HEK293T (cell line): ENCODE measurements at regions not wholly inside any gene's neighbourhood (a gene's known extent, or its start where the extent isn't known, plus 50 kb on each side); places are given as distances from the start of the nearest gene placed in this dataset.

ENCODE experiments used
- CTCF ChIA-PET: fragments of 350-600 bp; formaldehyde crosslinking; extraction: SDS; loops from one replicate; lab custom pipeline; 2021; ENCODE audit warnings: antibody characterized with exemption, inconsistent platforms; lab: Yijun Ruan, JAX
- POLR2A ChIA-PET: fragments of 350-600 bp; formaldehyde crosslinking; extraction: SDS; loops from one replicate; lab custom pipeline; 2020; ENCODE audit warnings: antibody characterized with exemption, inconsistent platforms; lab: Yijun Ruan, JAX
- DNase-seq: peaks from one replicate; pipeline ENCODE4 v3.0.0; 2012; ENCODE audit warnings: mixed read lengths; ENCODE audit errors: extremely low spot score
- ARNT ChIP-seq: fragments of 450-650 bp; IDR thresholded peaks from 2 replicates; pipeline ENCODE4 v1.6.1; 2017; ENCODE audit warnings: mild to moderate bottlenecking
- BHLHE40 ChIP-seq: fragments of 450-650 bp; IDR thresholded peaks from 2 replicates; pipeline ENCODE4 v1.6.1; 2016; ENCODE audit warnings: mild to moderate bottlenecking, moderate library complexity, borderline replicate concordance
- CTBP1 ChIP-seq: fragments of 450-650 bp; IDR thresholded peaks from 2 replicates; pipeline ENCODE4 v1.6.1; 2016; ENCODE audit warnings: borderline replicate concordance
- ELF4 ChIP-seq: fragments of 450-650 bp; IDR thresholded peaks from 2 replicates; pipeline ENCODE4 v1.6.1; 2017; ENCODE audit warnings: antibody characterized with exemption
- FOXA1 ChIP-seq: fragments of 450-650 bp; IDR thresholded peaks from 2 replicates; pipeline ENCODE4 v1.6.1; 2016; ENCODE audit warnings: mild to moderate bottlenecking
- FOXK2 ChIP-seq: fragments of 450-650 bp; IDR thresholded peaks from 2 replicates; pipeline ENCODE4 v1.6.1; 2016; ENCODE audit warnings: mild to moderate bottlenecking
- FOXM1 ChIP-seq: fragments of 450-650 bp; IDR thresholded peaks from 2 replicates; pipeline ENCODE4 v1.6.1; 2017; ENCODE audit warnings: mild to moderate bottlenecking, borderline replicate concordance
- HDGF ChIP-seq: fragments of 450-650 bp; IDR thresholded peaks from 2 replicates; pipeline ENCODE4 v1.6.1; 2017; ENCODE audit warnings: antibody characterized with exemption, borderline replicate concordance
- L3MBTL2 ChIP-seq: fragments of 450-650 bp; conservative IDR thresholded peaks from 2 replicates; pipeline ENCODE4 v1.6.1; 2016; ENCODE audit warnings: mild to moderate bottlenecking
- LEF1 ChIP-seq: fragments of 450-650 bp; IDR thresholded peaks from 2 replicates; pipeline ENCODE4 v1.6.1; 2017; ENCODE audit warnings: mild to moderate bottlenecking, borderline replicate concordance
- NFRKB ChIP-seq: fragments of 450-650 bp; IDR thresholded peaks from 2 replicates; pipeline ENCODE4 v1.6.1; 2016; ENCODE audit warnings: mild to moderate bottlenecking, moderate library complexity
- PKNOX1 ChIP-seq: fragments of 450-650 bp; IDR thresholded peaks from 2 replicates; pipeline ENCODE4 v1.6.1; 2016
- SP1 ChIP-seq: fragments of 450-650 bp; IDR thresholded peaks from 2 replicates; pipeline ENCODE4 v1.6.1; 2017
- SUZ12 ChIP-seq: fragments of 450-650 bp; IDR thresholded peaks from 2 replicates; pipeline ENCODE4 v1.6.1; 2016; ENCODE audit warnings: mild to moderate bottlenecking
- TARDBP ChIP-seq: fragments of 450-650 bp; IDR thresholded peaks from 2 replicates; pipeline ENCODE4 v1.6.1; 2016
- ZNF384 ChIP-seq: fragments of 450-650 bp; IDR thresholded peaks from 2 replicates; pipeline ENCODE4 v1.6.1; 2016

DNA sequence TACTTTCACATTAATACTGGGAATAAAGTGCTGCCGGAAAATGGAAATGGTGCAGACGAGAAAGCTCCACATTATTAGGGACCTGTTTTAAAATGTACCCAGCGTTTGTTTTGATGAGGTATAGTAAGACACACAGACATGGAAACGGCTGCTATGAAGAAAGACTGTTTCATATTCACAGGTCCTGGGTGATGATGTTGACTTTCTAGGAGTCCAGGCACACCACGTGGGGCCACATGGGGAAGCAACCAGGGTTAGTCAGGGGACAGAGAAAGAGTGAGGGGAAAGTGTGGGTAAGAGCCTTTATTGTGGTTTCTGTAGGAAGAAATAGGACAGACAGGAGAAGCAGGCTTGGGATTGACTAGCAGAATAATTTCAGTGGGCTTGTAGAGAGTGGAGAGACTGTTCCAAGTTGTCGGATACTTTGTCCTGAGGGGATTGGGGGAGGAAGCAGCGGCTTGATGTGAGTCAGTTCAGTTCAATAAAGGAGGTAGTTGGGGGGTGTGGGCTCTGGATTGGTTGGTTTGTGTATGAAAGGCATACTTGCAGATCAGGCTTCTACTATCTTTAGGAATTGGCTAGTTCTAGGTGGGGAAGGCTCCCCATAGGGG, 112.0 kb upstream of the MCHR2 start:
- ChIA-PET CTCF (interaction anchor here (1.3 to 3.4 kb wide), 2 partner anchors 238 to 1121 kb away, joined by 3 to 14 read pairs; no protein-coding TSS in a partner anchor), POLR2A (no interaction called here)
- TF ChIP-seq ARNT = no peak
- no peak for TF ChIP-seq FOXM1
- no peak for TF ChIP-seq ELF4
- TF ChIP-seq HDGF = no peak
- no peak for TF ChIP-seq LEF1
- TF ChIP-seq TARDBP = no peak
- no peak for TF ChIP-seq SP1
- TF ChIP-seq FOXA1 = no peak
- no peak for TF ChIP-seq NFRKB
- TF ChIP-seq SUZ12 = no peak
- TF ChIP-seq BHLHE40 = no peak
- no peak for TF ChIP-seq ZNF384
- TF ChIP-seq L3MBTL2 = no peak
- no peak for TF ChIP-seq FOXK2
- no peak for TF ChIP-seq CTBP1
- TF ChIP-seq PKNOX1 = no peak
- DNase-seq = no peak

GRCh38 chr6:100105138-100105537, 111.1 kb upstream of the MCHR2 start:
- no peak for TF ChIP-seq BHLHE40
- no peak for TF ChIP-seq ZNF384
- TF ChIP-seq SUZ12 = no peak
- CTCF ChIA-PET = interaction anchor here (3.4 kb wide), 1 partner anchor 237 kb away, joined by 14 read pairs; no protein-coding TSS in a partner anchor
- POLR2A ChIA-PET = no interaction called here
- DNase-seq = no peak

- CTCF ChIA-PET = interaction anchor here (1.3 kb wide), 1 partner anchor 236 kb away, joined by 3 read pairs; no protein-coding TSS in a partner anchor
- TF ChIP-seq TARDBP = no peak
- no peak for TF ChIP-seq LEF1
- no peak for TF ChIP-seq ELF4
- TF ChIP-seq PKNOX1 = no peak
- TF ChIP-seq FOXK2 = no peak
- TF ChIP-seq FOXM1 = no peak
- TF ChIP-seq NFRKB = no peak
- TF ChIP-seq SP1 = no peak
- TF ChIP-seq ARNT = no peak
- TF ChIP-seq FOXA1 = no peak
- TF ChIP-seq HDGF = no peak
- TF ChIP-seq ZNF384 = no peak
- no peak for TF ChIP-seq BHLHE40
- TF ChIP-seq L3MBTL2 = no peak
- no peak for TF ChIP-seq SUZ12
- no peak for TF ChIP-seq CTBP1
- POLR2A ChIA-PET = no interaction called here
- no peak for DNase-seq
These were observed 109.9 kb upstream of the MCHR2 start for GRCh38 chr6:100103931-100104330.

- CTCF ChIA-PET = interaction anchor here (1.3 kb wide), 1 partner anchor 235 kb away, joined by 3 read pairs; no protein-coding TSS in a partner anchor
- TF ChIP-seq FOXM1 = no peak
- no peak for TF ChIP-seq TARDBP
- TF ChIP-seq NFRKB = no peak
- no peak for TF ChIP-seq HDGF
- TF ChIP-seq FOXK2 = no peak
- no peak for TF ChIP-seq CTBP1
- TF ChIP-seq L3MBTL2 = no peak
- TF ChIP-seq BHLHE40 = no peak
- TF ChIP-seq ELF4 = no peak
- no peak for TF ChIP-seq ARNT
- no peak for TF ChIP-seq SP1
- TF ChIP-seq LEF1 = no peak
- no peak for TF ChIP-seq SUZ12
- TF ChIP-seq FOXA1 = no peak
- no peak for TF ChIP-seq PKNOX1
- TF ChIP-seq ZNF384 = no peak
- POLR2A ChIA-PET = no interaction called here
- DNase-seq = no peak
These were observed 109.2 kb upstream of the MCHR2 start for GRCh38 chr6:100103194-100103593.

- CTCF ChIA-PET = interaction anchor here (0.7 to 6.3 kb wide), 4 partner anchors 99 to 742 kb away, joined by 3 to 55 read pairs (median 4); no protein-coding TSS in a partner anchor
- POLR2A ChIA-PET = no interaction called here
- DNase-seq = no peak
- TF ChIP-seq ELF4 = no peak
- TF ChIP-seq FOXK2 = no peak
- no peak for TF ChIP-seq L3MBTL2
- no peak for TF ChIP-seq CTBP1
- TF ChIP-seq NFRKB = no peak
- TF ChIP-seq BHLHE40 = no peak
- TF ChIP-seq TARDBP = no peak
- no peak for TF ChIP-seq SP1
- TF ChIP-seq FOXA1 = no peak
- TF ChIP-seq LEF1 = no peak
These were observed 107.6 kb upstream of the MCHR2 start for GRCh38 chr6:100101644-100102043.

DNA sequence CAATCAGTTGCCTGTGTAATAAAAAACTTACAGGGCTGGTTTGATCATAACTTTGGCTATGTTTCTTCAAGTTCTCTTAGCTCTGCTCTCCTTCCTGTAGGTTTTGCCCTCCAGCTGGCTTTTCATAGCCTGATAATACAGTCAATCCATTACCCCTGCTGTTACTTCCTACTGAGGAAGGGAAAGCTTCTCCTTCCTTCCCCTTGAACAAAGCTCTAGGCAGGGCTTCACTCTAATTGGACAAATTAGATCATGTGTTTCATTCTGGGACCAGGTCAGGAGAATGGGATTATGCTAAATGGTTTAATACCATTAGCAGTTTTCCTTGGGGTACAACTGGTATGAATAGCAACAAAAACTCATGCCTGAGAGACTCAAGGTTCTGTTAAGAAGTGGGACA, 106.8 kb upstream of the MCHR2 start:
- CTCF ChIA-PET = interaction anchor here (0.6 to 6.3 kb wide), 3 partner anchors 99 to 926 kb away, joined by 3 to 55 read pairs (median 4); no protein-coding TSS in a partner anchor
- TF ChIP-seq PKNOX1 = no peak
- no peak for TF ChIP-seq FOXM1
- no peak for TF ChIP-seq FOXK2
- TF ChIP-seq LEF1 = no peak
- no peak for TF ChIP-seq HDGF
- TF ChIP-seq SP1 = no peak
- TF ChIP-seq ELF4 = no peak
- no peak for TF ChIP-seq TARDBP
- TF ChIP-seq ARNT = no peak
- TF ChIP-seq ZNF384 = no peak
- DNase-seq = no peak
- POLR2A ChIA-PET = no interaction called here
